H54 (cell line): ENCODE measurements at regions not wholly inside any gene's neighbourhood (a gene's known extent, or its start where the extent isn't known, plus 50 kb on each side); places are given as distances from the start of the nearest gene placed in this dataset.

Experiments used
- DNase-seq: peaks from one replicate; pipeline ENCODE4 v3.0.0; 2011; ENCODE audit warnings: low spot score, mixed read lengths; ENCODE audit not compliant: insufficient read length
- FAIRE-seq: peaks from 3 replicates; lab custom pipeline; 2011; peaks lifted over from hg19 to GRCh38; lab: Jason Lieb, UNC
- POLR2A ChIP-seq: IDR thresholded peaks from 2 replicates; pipeline ENCODE4 v1.6.1; 2011; ENCODE audit warnings: low read depth, mild to moderate bottlenecking, low read length

DNA sequence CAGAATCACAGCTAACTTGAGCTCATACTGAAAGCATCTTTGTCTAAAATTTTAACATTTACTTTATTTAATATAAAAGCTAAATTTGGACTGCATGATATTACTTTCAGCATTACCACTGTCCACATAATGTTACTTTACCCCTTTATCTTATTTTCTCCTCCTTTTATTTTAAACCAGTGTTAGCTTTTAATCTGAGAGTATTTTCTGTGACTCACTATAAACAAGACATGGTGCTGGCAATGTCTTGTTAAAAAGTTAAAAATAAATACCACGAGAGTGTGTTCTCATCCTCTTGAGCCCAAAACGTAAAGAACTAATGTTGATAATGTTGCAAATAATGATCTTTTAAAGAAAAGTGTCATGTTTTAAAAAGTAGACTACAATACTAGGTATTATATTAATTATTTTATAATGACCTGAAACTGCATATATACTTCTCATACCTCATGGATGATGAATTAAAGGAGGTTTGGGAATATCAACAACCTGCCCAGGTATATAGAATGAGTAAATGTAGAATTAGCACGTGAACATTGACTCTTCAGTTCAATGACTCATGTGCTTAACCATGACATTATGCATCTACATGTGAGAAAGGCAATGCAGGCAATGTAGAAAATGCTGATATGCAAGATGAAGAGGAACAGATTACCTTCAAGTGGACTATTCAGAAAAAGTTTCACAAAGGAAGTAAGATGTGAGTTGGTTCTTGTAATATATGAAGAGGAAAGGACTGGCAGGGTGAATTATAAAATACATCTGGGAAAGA is 454.1 kb upstream of the ADGRL3 start:
- FAIRE-seq, result no peak
- DNase-seq, result no peak
- TF ChIP-seq POLR2A, result no peak

DNA sequence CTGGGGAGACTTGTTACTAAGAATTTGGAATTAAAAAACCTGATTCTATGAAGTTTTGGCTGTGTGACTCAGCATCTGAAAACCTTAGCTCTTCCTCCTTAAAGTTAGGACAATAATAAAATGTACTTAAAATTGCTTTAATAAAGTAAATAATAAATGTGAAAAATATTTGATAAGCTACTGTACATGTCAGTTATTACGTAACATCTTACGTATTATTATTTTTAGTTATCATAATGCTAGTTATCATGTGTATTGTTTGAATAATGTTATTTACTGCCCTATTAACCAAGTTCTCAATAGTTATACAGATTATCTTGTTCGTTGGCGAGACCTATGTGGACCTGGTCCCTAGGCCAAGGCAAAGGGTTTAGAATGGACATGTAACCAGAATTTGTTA is 449.2 kb upstream of the ADGRL3 start:
- FAIRE-seq (no peak), DNase-seq (no peak)
- TF ChIP-seq POLR2A, result no peak

GRCh38 chr4:60757986-60758680 is 442.0 kb upstream of the ADGRL3 start:
- DNase-seq, result no peak
- TF ChIP-seq POLR2A, result no peak
- no peak for FAIRE-seq

DNA sequence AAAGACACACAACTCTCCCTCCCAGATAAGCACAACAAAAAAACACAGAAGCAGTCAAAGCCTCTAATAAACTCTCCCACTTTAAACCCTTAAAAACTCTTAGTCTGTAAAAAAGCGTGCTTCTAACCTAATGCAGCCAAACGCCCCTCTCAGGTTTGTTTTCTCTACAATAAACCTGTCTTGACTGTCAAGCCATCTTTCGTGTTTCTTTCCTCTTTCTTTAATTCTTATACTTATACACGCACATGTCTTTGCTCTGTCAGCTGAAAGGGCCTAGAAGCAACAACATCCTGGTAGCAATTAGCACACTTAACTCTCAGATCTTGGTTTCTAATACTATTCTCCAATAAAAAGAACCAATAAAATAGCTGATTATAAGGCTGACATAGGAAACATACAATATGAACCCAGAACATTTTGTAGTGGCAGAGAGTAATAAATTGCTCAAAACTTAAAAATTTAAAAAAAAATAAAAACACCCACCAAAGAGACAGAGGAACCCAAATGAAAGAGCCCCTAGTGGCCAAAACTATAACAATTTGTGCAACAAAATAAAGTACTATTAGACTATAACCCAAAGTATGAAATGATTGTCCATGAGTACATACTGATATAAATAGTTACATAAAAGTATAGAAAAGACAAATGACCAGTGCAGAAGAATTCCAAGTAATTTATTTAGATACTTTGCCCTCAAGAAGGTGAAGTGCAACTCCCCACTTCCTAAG is 440.4 kb upstream of the ADGRL3 start:
- DNase-seq (no peak), FAIRE-seq (no peak)
- TF ChIP-seq POLR2A, result no peak

DNA sequence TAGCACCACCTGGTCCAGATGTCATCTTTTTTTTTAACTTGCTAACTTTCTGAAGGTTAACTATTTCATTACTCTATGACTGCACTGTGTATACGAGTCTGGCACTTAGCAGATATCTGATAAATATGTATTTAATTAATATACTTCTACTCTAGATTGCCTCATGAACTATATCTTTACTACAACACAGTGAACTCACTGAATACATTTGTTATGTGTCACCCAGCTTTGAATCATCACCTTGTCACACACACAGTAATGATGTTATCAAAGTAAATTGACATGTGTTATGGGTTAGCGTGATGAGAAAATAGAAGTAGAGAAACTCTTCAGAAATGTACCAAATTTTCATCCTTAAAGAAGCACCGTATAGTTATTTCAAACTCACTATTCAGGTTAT is 419.3 kb upstream of the ADGRL3 start:
- TF ChIP-seq POLR2A, result no peak
- no peak for FAIRE-seq

GRCh38 chr4:60790608-60791007 is 409.5 kb upstream of the ADGRL3 start:
- DNase-seq (no peak), FAIRE-seq (no peak)
- TF ChIP-seq POLR2A, result no peak

More for the DNA sequence above, 419.3 kb upstream of the ADGRL3 start:
- DNase-seq, result no peak

DNA sequence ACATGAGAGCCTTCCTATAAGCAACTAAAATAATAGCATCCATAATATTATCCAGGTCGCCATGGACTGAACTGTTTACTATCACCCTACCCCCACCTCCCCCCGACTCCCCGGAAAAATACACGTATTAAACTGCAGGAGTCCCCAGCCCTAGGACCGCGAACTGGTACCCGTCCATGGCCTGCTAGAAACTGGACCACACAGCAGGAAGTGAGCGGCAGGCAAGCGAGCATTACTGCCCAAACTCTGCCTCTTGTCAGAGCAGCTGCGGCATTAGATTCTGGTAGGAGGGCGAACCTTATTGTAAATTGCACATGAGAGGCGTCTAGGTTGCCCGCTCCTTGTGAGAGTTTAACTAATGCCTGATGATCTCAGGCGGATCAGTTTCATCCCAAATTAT is 405.8 kb upstream of the ADGRL3 start:
- TF ChIP-seq POLR2A, result no peak
- FAIRE-seq (no peak), DNase-seq (no peak)

DNA sequence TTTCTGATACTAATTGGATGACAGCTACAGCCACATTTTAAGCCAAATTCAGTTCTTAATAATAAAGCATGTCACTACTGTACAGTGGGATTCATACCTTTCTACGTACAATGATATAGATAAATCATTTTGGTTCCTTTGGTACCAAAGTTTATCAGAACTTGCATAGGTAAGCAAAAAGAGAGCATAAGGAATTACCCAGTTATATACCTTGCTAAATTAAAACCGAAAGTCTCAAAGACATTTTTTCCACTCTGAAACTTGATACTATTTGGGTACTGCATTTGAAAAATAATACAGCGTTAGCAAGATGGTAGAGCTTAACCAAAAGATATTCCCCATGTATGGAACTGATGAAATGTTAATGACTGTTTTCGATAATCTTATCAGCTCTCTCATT is 400.9 kb upstream of the ADGRL3 start:
- TF ChIP-seq POLR2A, result no peak
- no peak for FAIRE-seq
- DNase-seq, result no peak

GRCh38 chr4:60800701-60801100 is 399.4 kb upstream of the ADGRL3 start:
- no peak for FAIRE-seq
- no peak for TF ChIP-seq POLR2A
- DNase-seq, result no peak

DNA sequence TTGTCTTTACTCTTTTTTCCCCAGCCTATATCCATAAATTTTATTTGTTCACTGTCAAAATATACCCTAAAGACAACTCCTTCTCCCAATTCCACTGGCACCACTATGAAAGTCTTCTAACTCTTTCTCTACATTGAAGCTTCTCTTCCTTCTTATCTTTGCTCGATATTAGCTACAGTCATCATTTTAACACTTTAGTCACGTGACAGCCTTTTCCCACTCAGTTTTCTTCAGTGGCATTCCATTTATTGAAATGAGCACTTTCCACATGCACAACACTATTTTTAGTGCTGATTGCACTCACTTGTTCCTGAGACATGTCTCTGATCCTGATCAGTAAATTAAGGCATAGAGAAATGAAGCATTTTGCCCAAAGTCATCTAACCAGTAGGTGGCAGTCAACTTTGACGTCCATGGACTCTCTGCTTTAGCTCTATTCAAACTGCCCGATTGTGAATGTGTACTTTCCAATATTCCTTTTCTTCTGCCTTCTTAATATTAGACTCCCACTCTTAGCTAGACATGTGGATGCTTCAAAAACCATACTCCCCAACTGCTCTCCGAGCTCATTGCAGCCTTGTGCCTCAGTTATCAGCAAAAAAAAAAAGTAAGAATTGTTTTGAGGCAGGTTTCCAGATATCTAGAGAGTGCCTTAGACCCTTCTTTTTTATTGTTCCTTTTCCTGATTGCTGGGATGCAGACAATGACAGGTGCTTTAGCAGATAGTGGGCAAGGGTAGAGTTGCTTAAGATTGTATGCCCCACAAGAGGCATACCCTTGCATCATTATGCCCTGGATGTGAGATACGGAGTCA is 394.4 kb upstream of the ADGRL3 start:
- no peak for TF ChIP-seq POLR2A
- DNase-seq (no peak), FAIRE-seq (no peak)

GRCh38 chr4:60808726-60809485 is 391.2 kb upstream of the ADGRL3 start:
- DNase-seq (no peak), FAIRE-seq (no peak)
- TF ChIP-seq POLR2A, result no peak

- TF ChIP-seq POLR2A, result no peak
- no peak for FAIRE-seq
- no peak for DNase-seq
Measured at GRCh38 chr4:60809486-60809800, 390.7 kb upstream of the ADGRL3 start.

DNA sequence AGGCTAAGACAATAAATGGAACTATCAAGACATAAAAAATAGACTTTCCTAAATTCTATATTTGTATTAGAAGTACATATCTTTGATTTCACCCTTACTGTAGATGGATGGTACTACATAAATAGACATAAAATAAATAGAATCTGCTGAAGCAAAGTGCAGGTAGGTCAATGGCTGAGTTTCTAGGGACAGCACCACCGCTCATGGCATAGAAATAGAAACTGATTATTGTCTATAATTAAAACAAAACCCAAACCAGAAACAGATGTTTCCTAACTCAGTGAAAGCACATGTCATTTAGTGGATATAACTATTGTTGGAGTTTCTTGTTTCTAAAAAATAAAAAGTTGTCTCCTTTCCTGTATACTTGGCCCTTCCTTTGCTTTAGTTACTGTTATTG is 387.3 kb upstream of the ADGRL3 start:
- DNase-seq (no peak), FAIRE-seq (no peak)
- no peak for TF ChIP-seq POLR2A

DNA sequence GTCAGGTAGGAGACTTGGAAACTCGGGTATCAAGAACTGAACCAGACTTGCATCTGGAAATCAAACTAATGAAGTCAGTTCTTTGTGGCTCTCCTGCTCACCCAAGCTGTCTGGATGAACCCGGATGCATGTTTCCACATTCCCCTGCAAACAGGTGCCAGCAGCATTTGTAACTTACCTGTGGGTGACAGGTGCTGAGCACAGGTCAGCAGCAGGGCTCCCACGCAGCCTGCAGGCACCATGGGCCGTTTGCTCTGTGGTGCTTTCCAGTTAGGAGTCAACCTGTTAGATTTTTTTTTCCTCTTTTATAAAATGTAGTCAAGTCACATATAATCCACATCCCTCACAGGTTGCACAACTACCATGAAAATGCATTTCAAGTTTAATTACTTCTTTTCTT is 385.6 kb upstream of the ADGRL3 start:
- no peak for TF ChIP-seq POLR2A
- no peak for DNase-seq
- FAIRE-seq, result no peak
